Right lobe of liver (tissue), 6 donors: ENCODE measurements at regions not wholly inside any gene's neighbourhood (a gene's known extent, or its start where the extent isn't known, plus 50 kb on each side); places are given as distances from the start of the nearest gene placed in this dataset.

Experiments
- ATAC-seq, 4 donors: fragments of 200-7000 bp; cut with Tn5 transposase; one replicate each; pipeline ENCODE4 v1.9.1; 2020; ENCODE audit warnings: mild to moderate bottlenecking in 4 of 4, moderate library complexity in 4 of 4
- DNase-seq, 3 donors: peaks; one replicate each; pipeline ENCODE4 v3.0.0-alpha.2; 2020
- H3K27ac ChIP-seq, 3 donors: fragments of 200-600 bp; one replicate each; pipeline ENCODE4 v1.8.0; 2022
- H3K27me3 ChIP-seq, 2 donors: fragments of 200-600 bp; one replicate each; pipeline ENCODE4 v1.8.0; 2022
- H3K36me3 ChIP-seq, 4 donors: fragments of 200-600 bp; sonication (generic) in 1 of 4; one replicate each; pipeline versions ENCODE4 v1.5.1 to v1.8.0; 2017 to 2022; ENCODE audit warnings: control low read depth in 1 of 4
- H3K4me1 ChIP-seq, 4 donors: fragments of 200-600 bp; sonication (generic) in 1 of 4; one replicate each; pipeline versions ENCODE4 v1.5.1 to v1.8.0; 2017 to 2022; ENCODE audit warnings: control low read depth in 1 of 4
- H3K4me3 ChIP-seq, 3 donors: fragments of 200-600 bp; one replicate each; pipeline ENCODE4 v1.8.0; 2022
- H3K9me3 ChIP-seq, 4 donors: fragments of 200-600 bp; sonication (generic) in 1 of 4; one replicate each; pipeline versions ENCODE4 v1.5.1 to v1.8.0; 2017 to 2022; ENCODE audit warnings: control low read depth in 1 of 4
- CTCF ChIP-seq, 4 donors: fragments of 200-600 bp in 3 of 4; fragments of 450-650 bp in 1 of 4; IDR thresholded peaks; one replicate each; pipeline versions ENCODE4 v1.5.1 to v1.8.0; 2016 to 2022; ENCODE audit warnings: antibody characterized with exemption in 4 of 4, mild to moderate bottlenecking in 2 of 4
- POLR2A ChIP-seq: fragments of 450-650 bp; IDR thresholded peaks from one replicate; pipeline ENCODE4 v1.6.1; 2017; ENCODE audit warnings: antibody characterized with exemption, mild to moderate bottlenecking
- WGBS: methylation state at CpG from one replicate; pipeline ENCODE4 v1.1.6; 2018; ENCODE audit warnings: low coverage, low lambda C conversion rate; ENCODE audit not compliant: insufficient coverage; ENCODE audit errors: missing lambda C conversion rate; 5-methylcytosine and 5-hydroxymethylcytosine counted together
- intact Hi-C, 2 donors: fragments of 100-400 bp; cut with DNase I; formaldehyde crosslinking; loops; one replicate each; pipeline versions ENCODE4 v1.11.2 to v1.14.1; 2022
- donor health status: DM: no; HTN: yes; CAD: no.
- donor health status: DM: no; HTN: no; CAD: no.
- donor health status: DM: no; HTN: no; CAD: no.
- donor health status: DM: no; HTN: yes; CAD: no.
- donor health status: DM: no; HTN: yes; CAD: no.

- no peak overlapping the region for H3K4me3 ChIP-seq
- DNase-seq (no peak), ATAC-seq (peak in 3 of 4 donors; percentile 15 to 69 (median 38))
- no peaks in the 10 kb centered on the region for H3K9me3 ChIP-seq
- TF ChIP-seq POLR2A (no peak), CTCF (IDR thresholded peaks at IDR 0.05) (peak in 2 of 4 donors; percentile 6 to 18)
- no CpG with 5 or more reads among the region's 2 CpGs for WGBS
- H3K27ac ChIP-seq = no peak overlapping the region
- H3K36me3 ChIP-seq = no peaks in the 10 kb centered on the region
- H3K27me3 ChIP-seq = no peaks in the 10 kb centered on the region
- intact Hi-C loops = no loop called here
- H3K4me1 ChIP-seq = peaks cover 0 to 4% (median under 1%) of the 10 kb centered on the region in 4 donors
Measured at GRCh38 chr6:25175681-25176080, 103.5 kb upstream of the CARMIL1 start.

- Histone ChIP-seq H3K4me3 (no peak overlapping the region), H3K9me3 (no peaks in the 10 kb centered on the region), H3K4me1 (no peaks in the 10 kb centered on the region), H3K27me3 (no peaks in the 10 kb centered on the region), H3K36me3 (no peaks in the 10 kb centered on the region), H3K27ac (no peak overlapping the region)
- intact Hi-C loops = no loop called here
- no peak for TF ChIP-seq POLR2A
- TF ChIP-seq CTCF (IDR thresholded peaks at IDR 0.05) = no peak
- DNase-seq = no peak
- ATAC-seq = no peak
Measured at GRCh38 chr6:25176466-25176865, 102.7 kb upstream of the CARMIL1 start.

GRCh38 chr6:25177500-25178028, 101.6 kb upstream of the CARMIL1 start:
- H3K27ac ChIP-seq = no peak overlapping the region
- H3K9me3 ChIP-seq = no peaks in the 10 kb centered on the region
- intact Hi-C loops = no loop called here
- TF ChIP-seq POLR2A = no peak
- H3K4me1 ChIP-seq = no peaks in the 10 kb centered on the region
- no peaks in the 10 kb centered on the region for H3K36me3 ChIP-seq
- no peak for DNase-seq
- H3K27me3 ChIP-seq = no peaks in the 10 kb centered on the region
- H3K4me3 ChIP-seq = no peak overlapping the region
- WGBS = 100% methylated on average over 1 of the region's 1 CpG
- no peak for ATAC-seq

GRCh38 chr6:25178336-25179035, 100.7 kb upstream of the CARMIL1 start:
- ATAC-seq = no peak
- 48% methylated on average over 8 of the region's 8 CpGs for WGBS
- intact Hi-C loops = no loop called here

More at GRCh38 chr6:25178336-25179035, 100.7 kb upstream of the CARMIL1 start:
- H3K4me1 ChIP-seq = no peaks in the 10 kb centered on the region
- H3K9me3 ChIP-seq = no peaks in the 10 kb centered on the region
- TF ChIP-seq CTCF (IDR thresholded peaks at IDR 0.05) (no peak), POLR2A (no peak)
- H3K27ac ChIP-seq = peak overlapping the region; percentile 3 to 59 (median 20)
- no peak overlapping the region for H3K4me3 ChIP-seq
- no peaks in the 10 kb centered on the region for H3K36me3 ChIP-seq
- no peak for DNase-seq
- no peaks in the 10 kb centered on the region for H3K27me3 ChIP-seq
